H9 (cell line): ENCODE measurements at regions not wholly inside any gene's neighbourhood (a gene's known extent, or its start where the extent isn't known, plus 50 kb on each side); places are given as distances from the start of the nearest gene placed in this dataset.

ENCODE experiments used
- DNase-seq: peaks from one replicate; pipeline ENCODE4 v3.0.0-alpha.2; 2017
- H2AFZ ChIP-seq: one replicate; pipeline ENCODE4 v1.6.1; 2013; ENCODE audit warnings: mild to moderate bottlenecking, low read length, control low read depth, moderate library complexity
- H2AK5ac ChIP-seq: 2 replicates; pipeline ENCODE4 v1.6.1; 2013; ENCODE audit warnings: low read length, control low read depth, mixed read lengths; ENCODE audit not compliant: insufficient read length
- H2BK120ac ChIP-seq: one replicate; pipeline ENCODE4 v1.6.1; 2013; ENCODE audit warnings: low read depth, mild to moderate bottlenecking, low read length, control low read depth, inconsistent platforms; ENCODE audit not compliant: poor library complexity, severe bottlenecking
- H2BK12ac ChIP-seq: 2 replicates; pipeline ENCODE4 v1.6.1; 2013; ENCODE audit warnings: low read length, control low read depth, mixed read lengths, low read depth; ENCODE audit not compliant: insufficient read length
- H2BK15ac ChIP-seq: 2 replicates; pipeline ENCODE4 v1.6.1; 2013; ENCODE audit warnings: low read depth, low read length, control low read depth
- H2BK20ac ChIP-seq: one replicate; pipeline ENCODE4 v1.6.1; 2013; ENCODE audit warnings: low read depth, mild to moderate bottlenecking, low read length, control low read depth, inconsistent platforms; ENCODE audit not compliant: poor library complexity, severe bottlenecking
- H2BK5ac ChIP-seq: 2 replicates; pipeline ENCODE4 v1.6.1; 2013; ENCODE audit warnings: low read length, control low read depth, mixed read lengths; ENCODE audit not compliant: insufficient read length
- H3K14ac ChIP-seq: 2 replicates; pipeline ENCODE4 v1.6.1; 2013; ENCODE audit warnings: low read length, control low read depth; ENCODE audit not compliant: insufficient read depth
- H3K18ac ChIP-seq: 2 replicates; pipeline ENCODE4 v1.6.1; 2013; ENCODE audit warnings: low read depth, mild to moderate bottlenecking, mixed read lengths, low read length, control low read depth; ENCODE audit not compliant: insufficient read length
- H3K23ac ChIP-seq: 2 replicates; pipeline ENCODE4 v1.6.1; 2013; ENCODE audit warnings: low read length, control low read depth, mixed read lengths, low read depth; ENCODE audit not compliant: insufficient read length
- H3K23me2 ChIP-seq: 2 replicates; pipeline ENCODE4 v1.6.1; 2013; ENCODE audit warnings: low read depth, mild to moderate bottlenecking, mixed read lengths, low read length, control low read depth; ENCODE audit not compliant: insufficient read length, poor library complexity, severe bottlenecking
- H3K27ac ChIP-seq: 2 replicates; pipeline ENCODE4 v1.5.1; 2013; ENCODE audit warnings: low read length, control low read depth, mixed read lengths, low read depth; ENCODE audit not compliant: insufficient read length
- H3K27me3 ChIP-seq: 2 replicates; pipeline ENCODE4 v1.6.1; 2013; ENCODE audit warnings: low read length, control low read depth, inconsistent platforms; ENCODE audit not compliant: insufficient read depth
- H3K4ac ChIP-seq: 2 replicates; pipeline ENCODE4 v1.6.1; 2013; ENCODE audit warnings: low read depth, mild to moderate bottlenecking, control low read depth, inconsistent platforms, low read length, moderate library complexity
- H3K4me1 ChIP-seq: 2 replicates; pipeline ENCODE4 v1.6.1; 2013; ENCODE audit warnings: low read length, control low read depth, inconsistent platforms; ENCODE audit not compliant: insufficient read depth
- H3K4me2 ChIP-seq: 2 replicates; pipeline ENCODE4 v1.6.1; 2013; ENCODE audit warnings: low read length, control low read depth, mixed read lengths; ENCODE audit not compliant: insufficient read length, insufficient read depth
- H3K56ac ChIP-seq: 2 replicates; pipeline ENCODE4 v1.6.1; 2013; ENCODE audit warnings: low read depth, mild to moderate bottlenecking, mixed read lengths, low read length, control low read depth; ENCODE audit not compliant: insufficient read length
- H3K79me1 ChIP-seq: 2 replicates; pipeline ENCODE4 v1.6.1; 2013; ENCODE audit warnings: low read depth, mild to moderate bottlenecking, moderate library complexity, low read length, control low read depth, inconsistent platforms; ENCODE audit not compliant: insufficient read depth, poor library complexity, severe bottlenecking
- H3K79me2 ChIP-seq: 2 replicates; pipeline ENCODE4 v1.6.1; 2013; ENCODE audit warnings: low read length, control low read depth, inconsistent platforms; ENCODE audit not compliant: insufficient read depth
- H3K9ac ChIP-seq: 2 replicates; pipeline ENCODE4 v1.6.1; 2013; ENCODE audit warnings: low read length, control low read depth, mixed read lengths; ENCODE audit not compliant: insufficient read length; ENCODE audit errors: extremely low read depth
- H3K9me3 ChIP-seq: one replicate; pipeline ENCODE4 v1.6.1; 2013; ENCODE audit warnings: low read depth, low read length, inconsistent platforms; ENCODE audit not compliant: control insufficient read depth
- H3T11ph ChIP-seq: one replicate; pipeline ENCODE4 v1.6.1; 2013; ENCODE audit warnings: mild to moderate bottlenecking, low read length, control low read depth, inconsistent platforms
- H4K20me1 ChIP-seq: one replicate; pipeline ENCODE4 v1.6.1; 2013; ENCODE audit not compliant: control insufficient read depth, insufficient read length, insufficient read depth
- H4K5ac ChIP-seq: 2 replicates; pipeline ENCODE4 v1.6.1; 2013; ENCODE audit warnings: low read depth, mild to moderate bottlenecking, mixed read lengths, low read length, control low read depth; ENCODE audit not compliant: insufficient read length
- H4K8ac ChIP-seq: replicated peaks from 2 replicates; pipeline ENCODE4 v1.6.1; 2013; ENCODE audit warnings: low read length, control low read depth, mixed read lengths, low read depth; ENCODE audit not compliant: insufficient read length
- H4K91ac ChIP-seq: 2 replicates; pipeline ENCODE4 v1.6.1; 2013; ENCODE audit warnings: low read depth, mild to moderate bottlenecking, moderate library complexity, mixed read lengths, low read length, control low read depth; ENCODE audit not compliant: insufficient read length
- H3K27ac Mint-ChIP-seq, 3 experiments: 2 replicates in 2 of 3; 3 replicates in 1 of 3; pipeline ENCODE4 v1.8.0; 2020 to 2021; ENCODE audit warnings: mixed read lengths in 3 of 3, mild to moderate bottlenecking in 1 of 3, moderate library complexity in 1 of 3
- H3K27me3 Mint-ChIP-seq: 2 replicates; pipeline ENCODE4 v1.8.0; 2021; ENCODE audit warnings: low read depth, mild to moderate bottlenecking, moderate library complexity, mixed read lengths
- H3K36me3 Mint-ChIP-seq, 3 experiments: 2 replicates in 2 of 3; 3 replicates in 1 of 3; pipeline ENCODE4 v1.8.0; 2020 to 2021; ENCODE audit warnings: low read depth in 3 of 3, mixed read lengths in 3 of 3; ENCODE audit not compliant: insufficient read depth in 1 of 3
- H3K4me1 Mint-ChIP-seq, 2 experiments: 2 replicates each; pipeline ENCODE4 v1.8.0; 2020; ENCODE audit warnings: mixed read lengths in 2 of 2
- H3K4me3 Mint-ChIP-seq, 2 experiments: 2 replicates in 1 of 2; 3 replicates in 1 of 2; pipeline ENCODE4 v1.8.0; 2020 to 2021; ENCODE audit warnings: mild to moderate bottlenecking in 2 of 2, mixed read lengths in 2 of 2, moderate library complexity in 1 of 2
- H3K9me3 Mint-ChIP-seq, 2 experiments: 2 replicates in 1 of 2; 3 replicates in 1 of 2; pipeline ENCODE4 v1.8.0; 2020; ENCODE audit warnings: mild to moderate bottlenecking in 2 of 2, mixed read lengths in 2 of 2, moderate library complexity in 1 of 2
- CTCF ChIP-seq: fragments of 200-600 bp; sonication (generic); conservative IDR thresholded peaks from 3 replicates; pipeline ENCODE4 v1.8.0; 2021; ENCODE audit warnings: antibody characterized with exemption, mild to moderate bottlenecking
- WGBS: extraction: QIAGEN DNeasy Blood & Tissue Kit; methylation state at CpG from one replicate; pipeline ENCODE4 v1.1.7; 2013; ENCODE audit warnings: missing lambda C conversion rate, low lambda C conversion rate, mixed read lengths; ENCODE audit not compliant: insufficient read length; ENCODE audit errors: extremely low coverage; 5-methylcytosine and 5-hydroxymethylcytosine counted together

GRCh38 chr18:26717123-26717719 lies 148.3 kb downstream of the AQP4 start:
- Histone ChIP-seq H3K18ac (no peak overlapping the region), H3K27me3 (no peaks in the 10 kb centered on the region), H3K23ac (no peak overlapping the region), H3K9ac (no peak overlapping the region), H2BK15ac (no peak overlapping the region), H3K27ac (no peak overlapping the region), H3T11ph (no peak overlapping the region), H3K4me1 (peaks cover 2% of the 10 kb centered on the region; the same call in 1 of the 2 replicates), H4K8ac (no peak overlapping the region), H2BK120ac (no peak overlapping the region), H3K56ac (no peak overlapping the region), H3K4me2 (no peak overlapping the region), H2BK12ac (no peak overlapping the region), H2BK20ac (no peak overlapping the region), H3K14ac (no peak overlapping the region), H4K5ac (no peak overlapping the region), H2AFZ (no peak overlapping the region), H2BK5ac (no peak overlapping the region), H3K79me2 (no peaks in the 10 kb centered on the region), H4K20me1 (no peaks in the 10 kb centered on the region), H4K91ac (no peak overlapping the region), H3K79me1 (no peaks in the 10 kb centered on the region), H3K23me2 (no peaks in the 10 kb centered on the region), H2AK5ac (no peak overlapping the region), H3K9me3 (no peaks in the 10 kb centered on the region), H3K4ac (no peak overlapping the region)
- peaks cover 5 to 13% of the 10 kb centered on the region in 2 experiments for H3K4me1 Mint-ChIP-seq
- H3K27me3 Mint-ChIP-seq = peaks cover 1% of the 10 kb centered on the region; the same call in 1 of the 2 replicates
- H3K9me3 Mint-ChIP-seq = no peaks in the 10 kb centered on the region
- DNase-seq = peak; percentile 55
- H3K4me3 Mint-ChIP-seq = no peak overlapping the region
- TF ChIP-seq CTCF = no peak
- no peaks in the 10 kb centered on the region for H3K36me3 Mint-ChIP-seq
- WGBS = no CpG with 5 or more reads among the region's 4 CpGs
- peak overlapping the region in 1 of 3 experiments; percentile 89; a peak in 2 of 7 replicates for H3K27ac Mint-ChIP-seq
